ENCODE measurements at regions not wholly inside any gene's neighbourhood (a gene's known extent, or its start where the extent isn't known, plus 50 kb on each side); places are given as distances from the start of the nearest gene placed in this dataset.
A peak's percentile ranks its signal among the peaks of the same experiment; 100 is the strongest.

- H3K79me1 ChIP-seq (ENCODE audit: insufficient read depth, low read depth, low read length, poor library complexity, severe bottlenecking) = no peaks in the 10 kb centered on the region
- no peak overlapping the region for H4K5ac ChIP-seq (ENCODE audit: insufficient read length, low read depth, low read length)
- no peaks in the 10 kb centered on the region for H3K27me3 Mint-ChIP-seq (ENCODE audit: low read depth)
- no peaks in the 10 kb centered on the region for H3K9me3 ChIP-seq (ENCODE audit: control insufficient read depth, low read depth, low read length)
- H2AFZ ChIP-seq (ENCODE audit: low read length) = no peak overlapping the region
- H3K14ac ChIP-seq (ENCODE audit: insufficient read depth, low read length) = no peak overlapping the region
- no peaks in the 10 kb centered on the region for H3K23me2 ChIP-seq (ENCODE audit: insufficient read length, low read depth, low read length, poor library complexity, severe bottlenecking)
- H3K4me3 Mint-ChIP-seq = no peak overlapping the region
- no CpG with 5 or more reads among the region's 1 CpG for WGBS (ENCODE audit: extremely low coverage, insufficient read length, low lambda C conversion rate)
- no peaks in the 10 kb centered on the region for H3K36me3 Mint-ChIP-seq (ENCODE audit: insufficient read depth in 1 of 3, low read depth in 3 of 3)
- H3K27me3 ChIP-seq (ENCODE audit: insufficient read depth, low read length) = no peaks in the 10 kb centered on the region
- no peak overlapping the region for H3K27ac ChIP-seq (ENCODE audit: insufficient read length, low read depth, low read length)
- no peaks in the 10 kb centered on the region for H3K79me2 ChIP-seq (ENCODE audit: insufficient read depth, low read length)
- no peaks in the 10 kb centered on the region for H3K4me1 ChIP-seq (ENCODE audit: insufficient read depth, low read length)
- no peak for DNase-seq
- no peak overlapping the region for H3K18ac ChIP-seq (ENCODE audit: insufficient read length, low read depth, low read length)
- no peak overlapping the region for H2BK15ac ChIP-seq (ENCODE audit: low read depth, low read length)
- H3K9me3 Mint-ChIP-seq = no peaks in the 10 kb centered on the region
- TF ChIP-seq CTCF (conservative IDR thresholded peaks at IDR 0.05) = peak; percentile 62
- H2BK5ac ChIP-seq (ENCODE audit: insufficient read length, low read length) = no peak overlapping the region
- H4K8ac ChIP-seq (replicated peaks; ENCODE audit: insufficient read length, low read depth, low read length) = no peak overlapping the region
- H4K20me1 ChIP-seq (ENCODE audit: control insufficient read depth, insufficient read depth, insufficient read length) = no peaks in the 10 kb centered on the region
- no peak overlapping the region for H2BK120ac ChIP-seq (ENCODE audit: low read depth, low read length, poor library complexity, severe bottlenecking)
- H4K91ac ChIP-seq (ENCODE audit: insufficient read length, low read depth, low read length) = no peak overlapping the region
- no peak overlapping the region; a peak in 1 of 7 replicates for H3K27ac Mint-ChIP-seq
- no peak overlapping the region for H3K9ac ChIP-seq (ENCODE audit: extremely low read depth, insufficient read length, low read length)
- no peak overlapping the region for H3K4ac ChIP-seq (ENCODE audit: low read depth, low read length)
- no peak overlapping the region for H2BK12ac ChIP-seq (ENCODE audit: insufficient read length, low read depth, low read length)
- no peak overlapping the region for H3K4me2 ChIP-seq (ENCODE audit: insufficient read depth, insufficient read length, low read length)
- no peak overlapping the region for H2AK5ac ChIP-seq (ENCODE audit: insufficient read length, low read length)
- H3K56ac ChIP-seq (ENCODE audit: insufficient read length, low read depth, low read length) = no peak overlapping the region
- H3K23ac ChIP-seq (ENCODE audit: insufficient read length, low read depth, low read length) = no peak overlapping the region
- no peak overlapping the region for H3T11ph ChIP-seq (ENCODE audit: low read length)
- no peak overlapping the region for H2BK20ac ChIP-seq (ENCODE audit: low read depth, low read length, poor library complexity, severe bottlenecking)
- no peaks in the 10 kb centered on the region for H3K4me1 Mint-ChIP-seq
Observed at GRCh38 chr3:87900061-87900460, 158.7 kb downstream of the CGGBP1 start.

Data from H9 (cell line).